ENCODE measurements at regions not wholly inside any gene's neighbourhood (a gene's known extent, or its start where the extent isn't known, plus 50 kb on each side); places are given as distances from the start of the nearest gene placed in this dataset.

DNA sequence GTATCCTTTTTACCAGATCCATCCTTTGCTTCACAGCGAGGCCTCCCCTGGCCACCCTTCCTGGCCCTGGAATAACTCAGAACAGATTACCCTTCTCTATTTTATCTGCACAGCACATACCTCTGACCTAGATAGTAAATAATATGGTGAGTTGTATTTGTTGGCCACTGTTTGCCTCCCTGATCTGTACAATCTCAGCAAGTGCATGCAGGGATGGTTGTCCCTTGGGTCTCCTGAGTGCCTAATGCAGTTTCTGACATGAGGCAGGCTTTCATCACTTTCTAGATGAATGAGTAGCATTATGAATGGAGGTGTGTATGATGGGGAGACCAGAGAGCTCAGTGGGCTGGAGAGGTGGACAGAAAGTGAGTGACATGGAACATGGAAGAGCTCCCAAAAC, 525.1 kb upstream of the IGFBP3 start:
- no peak overlapping the region for H3K9ac ChIP-seq (ENCODE audit: low read depth in 1 of 2, low read length in 2 of 2)
- DNase-seq (ENCODE audit: low spot score) = no peak
- no peaks in the 10 kb centered on the region for H3K4me1 ChIP-seq (ENCODE audit: control insufficient read depth in 4 of 4, insufficient read depth in 4 of 4, low read length in 3 of 4)
- 96% methylated on average over 1 of the region's 1 CpG for WGBS
- no peaks in the 10 kb centered on the region for H3K9me3 ChIP-seq (ENCODE audit: control insufficient read depth in 4 of 4, low read length in 3 of 4)
- H3K27ac ChIP-seq (ENCODE audit: low read depth in 1 of 2, low read length in 2 of 2) = no peak overlapping the region
- no peaks in the 10 kb centered on the region for H3K36me3 ChIP-seq (ENCODE audit: control insufficient read depth in 4 of 4, insufficient read depth in 3 of 4, low read depth in 1 of 4, low read length in 3 of 4)
- H3K27me3 ChIP-seq (ENCODE audit: control insufficient read depth in 4 of 4, insufficient read depth in 4 of 4, low read length in 3 of 4) = no peaks in the 10 kb centered on the region
- H3K4me3 ChIP-seq (ENCODE audit: low read depth in 1 of 3, low read length in 3 of 3) = no peak overlapping the region
- TF ChIP-seq SP1 (IDR thresholded peaks at IDR 0.05) = no peak
- TF ChIP-seq TAF1 (conservative IDR thresholded peaks at IDR 0.05) = no peak
- TF ChIP-seq CTCF (IDR thresholded peaks at IDR 0.05; ENCODE audit: low read depth, low read length, missing input control) = no peak
- no peak for TF ChIP-seq YY1 (IDR thresholded peaks at IDR 0.05)
- no peak for TF ChIP-seq RXRA (IDR thresholded peaks at IDR 0.05)
- no peak for TF ChIP-seq GABPA (IDR thresholded peaks at IDR 0.05 in 1 of 2, conservative IDR thresholded peaks at IDR 0.05 in 1 of 2)
- no peak for TF ChIP-seq MAX (IDR thresholded peaks at IDR 0.05)
- TF ChIP-seq RAD21 (IDR thresholded peaks at IDR 0.05) = no peak
- no peak for TF ChIP-seq HNF4A (conservative IDR thresholded peaks at IDR 0.05)
- no peak for TF ChIP-seq NR2F2 (IDR thresholded peaks at IDR 0.05)
- TF ChIP-seq ATF3 (IDR thresholded peaks at IDR 0.05) = no peak
- no peak for TF ChIP-seq EGR1 (IDR thresholded peaks at IDR 0.05; ENCODE audit: low read depth in 2 of 2)
- TF ChIP-seq ZBTB33 (IDR thresholded peaks at IDR 0.05) = no peak
- no peak for TF ChIP-seq FOXA1 (IDR thresholded peaks at IDR 0.05)
- no peak for TF ChIP-seq JUND (IDR thresholded peaks at IDR 0.05)
- no peak for TF ChIP-seq REST (IDR thresholded peaks at IDR 0.05)
- TF ChIP-seq HNF4G (IDR thresholded peaks at IDR 0.05) = no peak
- TF ChIP-seq FOXA2 (IDR thresholded peaks at IDR 0.05) = no peak

Data from liver (tissue), 8 donors.